K562 (cell line): ENCODE measurements at regions not wholly inside any gene's neighbourhood (a gene's known extent, or its start where the extent isn't known, plus 50 kb on each side); places are given as distances from the start of the nearest gene placed in this dataset.

Experiments
- ATAC-seq: fragments of 200-7000 bp; cut with Tn5 transposase; 3 replicates; pipeline ENCODE4 v1.9.1; 2020; ENCODE audit warnings: moderate library complexity
- BruUV-seq: library from RNA; stranded (reverse); fragments of 400-500 nt; replicated peaks from 2 replicates; lab custom pipeline; 2021; lab: Mats Ljungman, UMichigan
- CTCF ChIA-PET: fragments of 300-600 bp; formaldehyde crosslinking; extraction: SDS; loops from one replicate; lab custom pipeline; 2021; ENCODE audit warnings: low intra/inter-chr PET ratio; lab: Yijun Ruan, JAX
- POLR2A ChIA-PET: fragments of 300-600, 350-650 bp; sonication (Branson Sonifier 250); formaldehyde crosslinking; extraction: SDS; loops from one replicate; lab custom pipeline; 2021; ENCODE audit warnings: antibody characterized with exemption, inconsistent platforms; lab: Yijun Ruan, JAX
- DNase-seq, 4 experiments: peaks; one replicate each; pipeline versions ENCODE4 v3.0.0 to v3.0.0-alpha.2; 2011 to 2018; ENCODE audit warnings: low spot score in 3 of 4, mixed read lengths in 3 of 4; ENCODE audit errors: extremely low read depth in 1 of 4
- FAIRE-seq: peaks from 2 replicates; lab custom pipeline; 2011; peaks lifted over from hg19 to GRCh38; lab: Jason Lieb, UNC
- H2AFZ ChIP-seq: 2 replicates; pipeline ENCODE4 v1.6.0; 2011; ENCODE audit warnings: low read depth, low read length, control low read depth, inconsistent platforms
- H3K27ac ChIP-seq: fragments of 200-600 bp; 3 replicates; pipeline ENCODE4 v1.8.0; 2011; ENCODE audit warnings: low read depth, mild to moderate bottlenecking, control low read depth, inconsistent platforms, low read length, moderate library complexity, mixed read lengths; ENCODE audit errors: extremely low read depth
- H3K27me3 ChIP-seq, 2 experiments: fragments of 300-600 bp in 1 of 2; 2 replicates in 1 of 2; 3 replicates in 1 of 2; pipeline versions ENCODE4 v1.6.0 to v1.8.0; 2011; ENCODE audit warnings: inconsistent platforms in 2 of 2, low read length in 2 of 2, mild to moderate bottlenecking in 1 of 2, mixed read lengths in 1 of 2, moderate library complexity in 1 of 2; ENCODE audit not compliant: control insufficient read depth in 2 of 2, insufficient read depth in 2 of 2
- H3K36me3 ChIP-seq: fragments of 300-600 bp; 3 replicates; pipeline ENCODE4 v1.8.0; 2011; ENCODE audit warnings: mild to moderate bottlenecking, low read length, inconsistent platforms; ENCODE audit not compliant: control insufficient read depth, insufficient read depth
- H3K4me1 ChIP-seq, 2 experiments: fragments of 200-600 bp in 1 of 2; replicated peaks in 1 of 2; 2 replicates in 1 of 2; 3 replicates in 1 of 2; pipeline versions ENCODE4 v1.5.1 to v1.8.0; 2011; ENCODE audit warnings: inconsistent platforms in 2 of 2, low read length in 2 of 2, mild to moderate bottlenecking in 1 of 2, mixed read lengths in 1 of 2, moderate library complexity in 1 of 2; ENCODE audit not compliant: control insufficient read depth in 2 of 2, insufficient read depth in 2 of 2
- H3K4me2 ChIP-seq: 2 replicates; pipeline ENCODE4 v1.6.1; 2011; ENCODE audit warnings: low read length, control low read depth, inconsistent platforms, mixed read lengths; ENCODE audit not compliant: insufficient read depth
- H3K4me3 ChIP-seq: fragments of 200-600 bp; sonication (generic), shearing (Covaris generic); 2 replicates; pipeline ENCODE4 v1.5.1; 2016; ENCODE audit warnings: control low read depth, inconsistent platforms
- H3K79me2 ChIP-seq: fragments of 200-600 bp; 3 replicates; pipeline ENCODE4 v1.8.0; 2011; ENCODE audit warnings: low read length, inconsistent platforms; ENCODE audit not compliant: control insufficient read depth, insufficient read depth
- H3K9ac ChIP-seq, 2 experiments: 2 replicates each; pipeline versions ENCODE4 v1.6.0 to v1.6.1; 2011; ENCODE audit warnings: low read depth in 2 of 2, low read length in 2 of 2, control low read depth in 1 of 2, inconsistent platforms in 1 of 2, mild to moderate bottlenecking in 1 of 2, mixed read lengths in 1 of 2; ENCODE audit not compliant: insufficient read depth in 1 of 2
- H3K9me1 ChIP-seq: one replicate; pipeline ENCODE4 v1.6.0; 2011; ENCODE audit warnings: inconsistent platforms, mild to moderate bottlenecking, low read length, moderate library complexity; ENCODE audit not compliant: control insufficient read depth, insufficient read depth
- H3K9me3 ChIP-seq: replicated peaks from 2 replicates; pipeline ENCODE4 v1.5.1; 2011; ENCODE audit warnings: low read depth, low read length, inconsistent platforms; ENCODE audit not compliant: control insufficient read depth, insufficient read depth
- H4K20me1 ChIP-seq: replicated peaks from 2 replicates; pipeline ENCODE4 v1.6.1; 2011; ENCODE audit warnings: low read length, inconsistent platforms, mixed read lengths; ENCODE audit not compliant: control insufficient read depth, insufficient read depth
- CBFA2T2 ChIP-seq: fragments of 450-650 bp; conservative IDR thresholded peaks from 2 replicates; pipeline ENCODE4 v1.6.1; 2017; ENCODE audit warnings: mild to moderate bottlenecking
- CHCHD3 ChIP-seq: fragments of 250-450 bp; sonication (Bioruptor Pico); IDR thresholded peaks from 2 replicates; pipeline ENCODE4 v2.1.2; 2022; ENCODE audit warnings: mild to moderate bottlenecking
- IRF2 ChIP-seq: sonication (generic); formaldehyde crosslinking; IDR thresholded peaks from 2 replicates; pipeline ENCODE4 v1.8.1; 2022; ENCODE audit warnings: mild to moderate bottlenecking, missing genetic modification reagents
- NCOA1 ChIP-seq: fragments of 450-650 bp; IDR thresholded peaks from 2 replicates; pipeline ENCODE4 v1.6.1; 2016; ENCODE audit warnings: low read depth
- RBM15 ChIP-seq: fragments of 200-400 bp; formaldehyde crosslinking; IDR thresholded peaks from 2 replicates; pipeline ENCODE4 v1.6.1; 2018; ENCODE audit warnings: mild to moderate bottlenecking, low read length, moderate library complexity; ENCODE audit not compliant: insufficient read depth
- RFX7 ChIP-seq: fragments of 250-450 bp; sonication (Bioruptor Pico); IDR thresholded peaks from 2 replicates; pipeline ENCODE4 v1.5.1; 2021; ENCODE audit warnings: mild to moderate bottlenecking
- ZBTB7A ChIP-seq: IDR thresholded peaks from 2 replicates; pipeline ENCODE4 v1.6.1; 2011; ENCODE audit warnings: low read depth, mild to moderate bottlenecking, low read length, moderate library complexity, borderline replicate concordance; ENCODE audit not compliant: control insufficient read depth
- ZNF184 ChIP-seq: sonication (generic); formaldehyde crosslinking; IDR thresholded peaks from 2 replicates; pipeline ENCODE4 v1.5.0; 2020; ENCODE audit warnings: missing genetic modification reagents
- WGBS: fragments of 100-300 bp; shearing (Covaris generic); methylation state at CpG from one replicate; pipeline ENCODE4 v1.1.6; 2016; ENCODE audit warnings: low coverage, mixed read lengths; ENCODE audit not compliant: insufficient coverage; ENCODE audit errors: missing lambda C conversion rate; 5-methylcytosine and 5-hydroxymethylcytosine counted together
- in situ Hi-C: fragments of 300-500 bp; cut with MboI; formaldehyde crosslinking; loops from 4 replicates; pipeline ENCODE4 v1.15.0; 2018; ENCODE audit warnings: inconsistent platforms, mixed read lengths
- intact Hi-C: fragments of 100-400 bp; cut with micrococcal nuclease; formaldehyde crosslinking; loops from 2 replicates; pipeline ENCODE4 v1.14.2; 2022
- TF ChIP-seq, protein P1 (sequence below), 2 experiments: fragments of 450-650 bp in 1 of 2; sonication (generic) in 1 of 2; formaldehyde crosslinking in 1 of 2; IDR thresholded peaks in 1 of 2; conservative IDR thresholded peaks in 1 of 2; 2 replicates each; pipeline versions ENCODE4 v1.6.1 to v1.8.1; 2016 to 2023; ENCODE audit warnings: mild to moderate bottlenecking in 2 of 2, moderate library complexity in 2 of 2, inconsistent platforms in 1 of 2, missing genetic modification reagents in 1 of 2
- TF ChIP-seq, protein P2 (sequence below): sonication (generic); IDR thresholded peaks from 2 replicates; pipeline ENCODE4 v1.6.1; 2016
- TF ChIP-seq, protein P3 (sequence below): fragments of 250-450 bp; sonication (Bioruptor Pico); IDR thresholded peaks from 2 replicates; pipeline ENCODE4 v1.9.0; 2021; ENCODE audit warnings: mild to moderate bottlenecking

DNA sequence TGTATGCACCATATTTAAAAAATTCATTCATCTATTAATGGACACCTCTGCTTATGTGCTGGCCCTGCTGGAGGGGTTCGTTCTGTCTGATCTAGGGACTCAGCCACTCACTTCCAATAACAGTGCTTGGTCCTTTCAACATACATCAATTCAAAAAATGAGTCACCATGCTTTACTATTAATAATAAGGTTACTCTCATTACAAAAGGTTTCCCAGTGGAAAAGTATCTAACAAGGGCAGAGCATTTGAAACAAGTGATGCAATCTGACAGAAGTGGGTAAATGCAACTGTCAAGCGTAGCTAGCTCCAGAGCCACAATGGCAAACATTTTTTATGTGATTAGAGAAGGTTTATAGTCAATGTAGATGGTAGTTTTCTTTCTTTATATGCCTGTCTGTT lies 67.9 kb upstream of the TNIK start:
- Histone ChIP-seq H3K4me2 (no peak overlapping the region), H3K36me3 (no peaks in the 10 kb centered on the region), H3K79me2 (no peaks in the 10 kb centered on the region), H2AFZ (no peak overlapping the region), H4K20me1 (no peaks in the 10 kb centered on the region), H3K27ac (no peak overlapping the region)
- WGBS: 89% methylated on average over 2 of the region's 2 CpGs
- intact Hi-C loops: no loop called here
- POLR2A ChIA-PET: interaction anchor here (0.6 to 1.9 kb wide), 2 partner anchors 10 to 466 kb away, joined by 3 to 5 read pairs; no protein-coding TSS in a partner anchor
- no peak for ATAC-seq
- no peak for TF ChIP-seq ZNF184 (CRISPR knock-in tag)
- TF ChIP-seq, protein P1, sequence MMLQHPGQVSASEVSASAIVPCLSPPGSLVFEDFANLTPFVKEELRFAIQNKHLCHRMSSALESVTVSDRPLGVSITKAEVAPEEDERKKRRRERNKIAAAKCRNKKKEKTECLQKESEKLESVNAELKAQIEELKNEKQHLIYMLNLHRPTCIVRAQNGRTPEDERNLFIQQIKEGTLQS (IDR thresholded peaks at IDR 0.05): peak; percentile 39
- TF ChIP-seq, protein P1 (CRISPR knock-in tag; conservative IDR thresholded peaks at IDR 0.05): no peak
- TF ChIP-seq, all 486 proteins: peak for 1
- Histone ChIP-seq H3K9me3 (no peaks in the 10 kb centered on the region), H3K4me3 (no peak overlapping the region), H3K4me1 (peaks cover 10 to 19% of the 10 kb centered on the region in 2 experiments), H3K27me3 (no peaks in the 10 kb centered on the region), H3K9ac (no peak overlapping the region), H3K9me1 (no peaks in the 10 kb centered on the region)
- DNase-seq (no peak), FAIRE-seq (no peak)
- no TSS peak for BruUV-seq
- CTCF ChIA-PET: no interaction called here
- in situ Hi-C loops: no loop called here

DNA sequence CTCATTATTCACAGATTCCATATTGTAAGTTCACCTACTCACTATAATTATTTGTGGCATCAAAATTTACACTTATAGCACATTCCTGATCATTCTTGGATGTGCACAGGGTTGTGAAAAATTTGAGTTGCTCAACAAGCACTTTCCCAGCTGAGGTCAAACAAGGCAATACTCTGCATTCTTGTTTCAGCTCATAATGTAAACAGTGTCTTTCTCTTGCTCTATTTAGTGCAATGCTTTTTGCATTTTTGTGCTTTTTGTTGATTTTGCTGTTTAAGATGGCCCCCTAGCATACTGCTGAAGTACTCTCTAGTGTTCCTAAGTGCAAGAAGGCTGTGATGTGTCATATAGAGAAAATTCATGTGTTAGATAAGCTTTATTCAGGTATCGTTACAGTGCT lies 66.7 kb upstream of the TNIK start:
- DNase-seq: no peak

More for the DNA sequence above, 66.7 kb upstream of the TNIK start:
- Histone ChIP-seq H4K20me1 (no peaks in the 10 kb centered on the region), H3K36me3 (no peaks in the 10 kb centered on the region), H3K79me2 (no peaks in the 10 kb centered on the region), H3K9ac (no peak overlapping the region), H3K4me2 (no peak overlapping the region), H3K4me1 (peaks cover 10 to 23% of the 10 kb centered on the region in 2 experiments), H3K9me3 (no peaks in the 10 kb centered on the region), H3K4me3 (no peak overlapping the region), H2AFZ (peak overlapping the region; percentile 20; the same call in 1 of the 2 replicates), H3K9me1 (no peaks in the 10 kb centered on the region), H3K27me3 (no peaks in the 10 kb centered on the region), H3K27ac (no peak overlapping the region)
- FAIRE-seq (no peak), ATAC-seq (no peak)
- in situ Hi-C loops: no loop called here
- WGBS: 86% methylated on average over 1 of the region's 1 CpG
- ChIA-PET CTCF (no interaction called here), POLR2A (interaction anchor here (0.9 to 1.1 kb wide), 2 partner anchors 9 to 32 kb away, joined by 3 read pairs; no protein-coding TSS in a partner anchor)
- TF ChIP-seq CHCHD3 (CRISPR knock-in tag) (no peak), NCOA1 (no peak), CBFA2T2 (no peak), ZBTB7A (no peak), RBM15 (no peak), RFX7 (no peak), IRF2 (CRISPR knock-in tag) (no peak)
- TF ChIP-seq, protein P2, sequence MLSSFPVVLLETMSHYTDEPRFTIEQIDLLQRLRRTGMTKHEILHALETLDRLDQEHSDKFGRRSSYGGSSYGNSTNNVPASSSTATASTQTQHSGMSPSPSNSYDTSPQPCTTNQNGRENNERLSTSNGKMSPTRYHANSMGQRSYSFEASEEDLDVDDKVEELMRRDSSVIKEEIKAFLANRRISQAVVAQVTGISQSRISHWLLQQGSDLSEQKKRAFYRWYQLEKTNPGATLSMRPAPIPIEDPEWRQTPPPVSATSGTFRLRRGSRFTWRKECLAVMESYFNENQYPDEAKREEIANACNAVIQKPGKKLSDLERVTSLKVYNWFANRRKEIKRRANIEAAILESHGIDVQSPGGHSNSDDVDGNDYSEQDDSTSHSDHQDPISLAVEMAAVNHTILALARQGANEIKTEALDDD: no peak
- TF ChIP-seq, protein P3, sequence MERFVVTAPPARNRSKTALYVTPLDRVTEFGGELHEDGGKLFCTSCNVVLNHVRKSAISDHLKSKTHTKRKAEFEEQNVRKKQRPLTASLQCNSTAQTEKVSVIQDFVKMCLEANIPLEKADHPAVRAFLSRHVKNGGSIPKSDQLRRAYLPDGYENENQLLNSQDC (CRISPR knock-in tag): no peak
- intact Hi-C loops: no loop called here
- no TSS peak for BruUV-seq
